Activated T-cell treated with anti-CD3 and anti-CD28 coated beads, Interleukin-2, amount 50 U/mL, for 4 hours (primary cell): ENCODE measurements at regions not wholly inside any gene's neighbourhood (a gene's known extent, or its start where the extent isn't known, plus 50 kb on each side); places are given as distances from the start of the nearest gene placed in this dataset.
A peak's percentile ranks its signal among the peaks of the same experiment; 100 is the strongest.
"Not testable (repeated sequence)": the region's sequence is repeated elsewhere in the genome, so short reads cannot be mapped to it uniquely, and the experiment has no call there.

ENCODE experiments used
- ATAC-seq, 2 donors: fragments of 200-7000 bp; cut with Tn5 transposase; one replicate each; pipeline ENCODE4 v1.10.0; 2021
- DNase-seq: peaks from one replicate; pipeline ENCODE4 v3.0.0-alpha.2; 2020
- H3K27me3 Mint-ChIP-seq: one replicate; pipeline ENCODE4 v1.8.0; 2021; ENCODE audit warnings: low read depth, mixed read lengths
- H3K36me3 Mint-ChIP-seq: one replicate; pipeline ENCODE4 v1.8.0; 2022; ENCODE audit warnings: mixed read lengths; ENCODE audit not compliant: insufficient read depth
- H3K4me1 Mint-ChIP-seq: one replicate; pipeline ENCODE4 v1.8.0; 2021; ENCODE audit warnings: low read depth, mixed read lengths
- H3K4me3 Mint-ChIP-seq: one replicate; pipeline ENCODE4 v1.8.0; 2021; ENCODE audit warnings: mild to moderate bottlenecking, moderate library complexity, mixed read lengths
- H3K9me3 Mint-ChIP-seq: one replicate; pipeline ENCODE4 v1.8.0; 2021; ENCODE audit warnings: mixed read lengths

DNA sequence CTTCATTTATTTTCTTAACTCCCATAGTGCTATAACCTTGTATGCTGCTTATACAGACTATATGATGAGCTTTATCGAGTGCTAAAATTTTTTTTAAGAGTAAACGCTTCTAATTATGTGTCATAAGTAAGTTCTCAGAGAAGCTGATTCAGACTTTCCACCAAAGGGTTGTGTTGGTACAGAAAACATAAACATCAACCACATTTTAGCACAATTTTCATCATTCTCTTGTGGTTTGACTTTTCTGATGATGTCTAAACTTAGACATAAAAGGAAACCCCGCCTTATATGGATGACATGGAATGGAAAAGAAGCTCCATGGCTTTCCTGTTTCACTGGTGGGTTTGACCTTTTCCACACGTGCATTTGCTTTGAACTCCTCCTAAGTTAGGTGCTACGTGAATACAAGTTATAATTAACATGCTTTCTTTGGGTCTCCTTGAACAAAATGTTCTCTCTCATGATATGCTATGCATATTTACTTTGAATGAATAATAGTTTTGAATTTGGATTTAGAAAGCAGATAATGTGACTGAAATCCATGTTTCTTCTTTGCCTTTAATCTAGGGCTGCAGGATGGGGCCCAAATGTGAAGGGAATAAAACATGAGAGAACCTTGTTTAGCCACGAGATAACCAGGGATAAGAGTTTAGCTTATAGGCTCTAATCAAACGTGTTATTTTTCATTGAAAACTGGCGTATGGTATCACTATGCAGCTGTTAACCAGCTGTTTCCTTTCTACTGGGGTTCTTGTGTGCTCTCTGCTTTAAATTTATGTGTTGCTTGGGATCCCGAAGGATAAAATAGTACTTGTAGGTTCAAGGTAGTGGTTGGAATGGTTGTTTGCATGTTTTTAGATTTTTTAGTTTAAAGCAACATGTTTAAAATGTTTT, 127.1 kb upstream of the AHI1 start:
- Mint-ChIP-seq H3K9me3 (no peaks in the 10 kb centered on the region), H3K27me3 (peaks cover 2% of the 10 kb centered on the region), H3K4me3 (peak overlapping the region; percentile 46), H3K4me1 (peaks cover 22% of the 10 kb centered on the region), H3K36me3 (no peaks in the 10 kb centered on the region)
- ATAC-seq, result peak; percentile 85 to 88
- DNase-seq, result no peak

DNA sequence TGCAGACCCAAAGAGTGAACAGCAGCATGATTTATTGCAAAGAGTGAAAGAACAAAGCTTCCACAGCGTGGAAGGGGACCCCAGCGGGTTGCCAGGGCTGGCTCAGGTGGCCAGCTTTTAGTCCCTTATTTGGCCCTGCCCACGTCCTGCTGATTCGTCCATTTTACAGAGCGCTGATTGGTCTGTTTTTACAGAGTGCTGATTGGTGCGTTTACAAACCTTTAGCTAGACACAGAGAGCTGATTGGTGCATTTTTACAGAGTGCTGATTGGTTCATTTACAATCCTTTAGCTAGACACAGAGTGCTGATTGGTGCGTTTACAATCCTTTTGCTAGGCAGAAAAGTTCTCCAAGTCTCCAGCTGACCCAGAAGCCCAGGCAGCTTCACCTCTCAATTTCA, 128.5 kb upstream of the AHI1 start:
- not testable (repeated sequence) for DNase-seq, H3K36me3 Mint-ChIP-seq, H3K27me3 Mint-ChIP-seq, ATAC-seq, H3K9me3 Mint-ChIP-seq, H3K4me3 Mint-ChIP-seq
- H3K4me1 Mint-ChIP-seq, result peaks cover 22% of the 10 kb centered on the region

GRCh38 chr6:135627092-135627715, 129.7 kb upstream of the AHI1 start:
- ATAC-seq, result no peak
- H3K27me3 Mint-ChIP-seq, result peaks cover 2% of the 10 kb centered on the region

GRCh38 chr6:135630789-135631376, 133.3 kb upstream of the AHI1 start:
- no peak overlapping the region for H3K4me3 Mint-ChIP-seq
- no peaks in the 10 kb centered on the region for H3K36me3 Mint-ChIP-seq
- H3K9me3 Mint-ChIP-seq, result no peaks in the 10 kb centered on the region
- ATAC-seq (peak; percentile 18 to 63), DNase-seq (no peak)
- H3K4me1 Mint-ChIP-seq, result no peaks in the 10 kb centered on the region
- no peaks in the 10 kb centered on the region for H3K27me3 Mint-ChIP-seq

More at GRCh38 chr6:135627092-135627715, 129.7 kb upstream of the AHI1 start:
- Mint-ChIP-seq H3K36me3 (no peaks in the 10 kb centered on the region), H3K9me3 (no peaks in the 10 kb centered on the region), H3K4me3 (no peak overlapping the region), H3K4me1 (peaks cover 22% of the 10 kb centered on the region)
- no peak for DNase-seq

- no peaks in the 10 kb centered on the region for H3K9me3 Mint-ChIP-seq
Observed at GRCh38 chr6:135631821-135632220, 134.3 kb upstream of the AHI1 start.

GRCh38 chr6:135633573-135633972, 136.0 kb upstream of the AHI1 start:
- no peak for ATAC-seq
- no peaks in the 10 kb centered on the region for H3K27me3 Mint-ChIP-seq
- H3K36me3 Mint-ChIP-seq, result no peaks in the 10 kb centered on the region
- peaks cover 2% of the 10 kb centered on the region for H3K4me1 Mint-ChIP-seq
- no peak for DNase-seq
- no peaks in the 10 kb centered on the region for H3K9me3 Mint-ChIP-seq
- H3K4me3 Mint-ChIP-seq, result no peak overlapping the region

More at GRCh38 chr6:135631821-135632220, 134.3 kb upstream of the AHI1 start:
- no peaks in the 10 kb centered on the region for H3K36me3 Mint-ChIP-seq
- H3K4me3 Mint-ChIP-seq, result no peak overlapping the region
- no peak for DNase-seq
- H3K4me1 Mint-ChIP-seq, result no peaks in the 10 kb centered on the region
- ATAC-seq, result no peak
- no peaks in the 10 kb centered on the region for H3K27me3 Mint-ChIP-seq

- ATAC-seq (no peak), DNase-seq (no peak)
- no peak overlapping the region for H3K4me3 Mint-ChIP-seq
- peaks cover 11% of the 10 kb centered on the region for H3K4me1 Mint-ChIP-seq
- H3K9me3 Mint-ChIP-seq, result no peaks in the 10 kb centered on the region
- no peaks in the 10 kb centered on the region for H3K36me3 Mint-ChIP-seq
- H3K27me3 Mint-ChIP-seq, result peaks cover 3% of the 10 kb centered on the region
Observed at GRCh38 chr6:135637701-135638100, 140.2 kb upstream of the AHI1 start.

- no peak for DNase-seq
- no peak overlapping the region for H3K4me3 Mint-ChIP-seq
- H3K27me3 Mint-ChIP-seq, result peaks cover 3% of the 10 kb centered on the region
- H3K36me3 Mint-ChIP-seq, result no peaks in the 10 kb centered on the region
- H3K4me1 Mint-ChIP-seq, result peaks cover 11% of the 10 kb centered on the region
- no peak for ATAC-seq
- no peaks in the 10 kb centered on the region for H3K9me3 Mint-ChIP-seq
Observed at GRCh38 chr6:135638108-135638507, 140.6 kb upstream of the AHI1 start.

DNA sequence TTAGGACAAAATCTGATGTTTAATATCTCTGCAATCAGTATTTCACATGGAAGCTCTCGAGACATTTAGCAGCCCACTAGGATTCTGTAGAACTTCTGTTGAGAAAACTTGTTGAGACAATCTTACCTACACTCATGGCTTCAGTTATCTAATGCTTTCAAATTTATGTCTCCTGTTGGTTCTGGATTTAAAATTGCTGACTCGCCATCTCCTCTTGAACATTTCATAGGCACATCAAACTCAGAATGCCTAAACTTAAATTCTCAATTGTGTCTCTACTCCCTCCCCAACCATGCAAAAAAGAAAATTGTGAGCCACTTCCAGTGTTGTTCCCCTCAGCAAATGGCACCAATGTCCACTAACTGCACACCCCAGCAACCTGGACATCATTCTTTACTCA, 142.5 kb upstream of the AHI1 start:
- peaks cover 4% of the 10 kb centered on the region for H3K27me3 Mint-ChIP-seq
- ATAC-seq (no peak), DNase-seq (no peak)
- H3K9me3 Mint-ChIP-seq, result no peaks in the 10 kb centered on the region
- H3K4me1 Mint-ChIP-seq, result peaks cover 17% of the 10 kb centered on the region
- H3K4me3 Mint-ChIP-seq, result no peak overlapping the region
- H3K36me3 Mint-ChIP-seq, result no peaks in the 10 kb centered on the region

GRCh38 chr6:135640449-135641111, 143.0 kb upstream of the AHI1 start:
- ATAC-seq, result peak; percentile 88 to 91
- Mint-ChIP-seq H3K36me3 (no peaks in the 10 kb centered on the region), H3K27me3 (peaks cover 4% of the 10 kb centered on the region), H3K4me3 (no peak overlapping the region), H3K4me1 (peaks cover 17% of the 10 kb centered on the region), H3K9me3 (no peaks in the 10 kb centered on the region)
- DNase-seq, result no peak

- peaks cover 4% of the 10 kb centered on the region for H3K27me3 Mint-ChIP-seq
- no peaks in the 10 kb centered on the region for H3K9me3 Mint-ChIP-seq
- no peaks in the 10 kb centered on the region for H3K36me3 Mint-ChIP-seq
- DNase-seq (no peak), ATAC-seq (no peak)
- H3K4me1 Mint-ChIP-seq, result peaks cover 23% of the 10 kb centered on the region
- no peak overlapping the region for H3K4me3 Mint-ChIP-seq
Observed at GRCh38 chr6:135642912-135643311, 145.4 kb upstream of the AHI1 start.

DNA sequence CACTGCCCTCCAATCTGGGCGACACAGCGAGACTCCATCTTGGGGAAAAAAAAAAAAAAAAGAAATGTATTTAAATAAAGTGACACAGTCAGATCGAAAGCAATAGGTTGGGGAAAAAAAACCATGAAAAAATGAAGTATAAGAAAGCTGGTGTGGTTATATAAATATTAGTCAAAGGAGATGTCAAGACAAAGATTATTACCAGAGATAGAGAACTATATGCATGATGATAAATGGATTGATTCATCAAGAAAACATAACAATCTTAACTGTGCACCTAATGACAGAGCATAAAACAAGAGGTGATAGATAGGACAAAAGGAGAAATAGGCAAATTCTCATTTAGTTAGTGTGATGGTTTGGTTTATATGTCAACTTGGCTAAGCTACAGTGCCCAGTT, 146.9 kb upstream of the AHI1 start:
- H3K27me3 Mint-ChIP-seq, result peaks cover 4% of the 10 kb centered on the region
- ATAC-seq (peak; percentile 19 to 27), DNase-seq (no peak)
- H3K9me3 Mint-ChIP-seq, result peaks cover 3% of the 10 kb centered on the region
- no peak overlapping the region for H3K4me3 Mint-ChIP-seq
- H3K36me3 Mint-ChIP-seq, result no peaks in the 10 kb centered on the region
- peaks cover 26% of the 10 kb centered on the region for H3K4me1 Mint-ChIP-seq

GRCh38 chr6:135647521-135647920, 150.0 kb upstream of the AHI1 start:
- Mint-ChIP-seq H3K9me3 (peaks cover 7% of the 10 kb centered on the region), H3K36me3 (no peaks in the 10 kb centered on the region), H3K4me3 (no peak overlapping the region), H3K27me3 (peaks cover 1% of the 10 kb centered on the region), H3K4me1 (peaks cover 24% of the 10 kb centered on the region)
- ATAC-seq (peak; percentile 88 to 92), DNase-seq (no peak)

DNA sequence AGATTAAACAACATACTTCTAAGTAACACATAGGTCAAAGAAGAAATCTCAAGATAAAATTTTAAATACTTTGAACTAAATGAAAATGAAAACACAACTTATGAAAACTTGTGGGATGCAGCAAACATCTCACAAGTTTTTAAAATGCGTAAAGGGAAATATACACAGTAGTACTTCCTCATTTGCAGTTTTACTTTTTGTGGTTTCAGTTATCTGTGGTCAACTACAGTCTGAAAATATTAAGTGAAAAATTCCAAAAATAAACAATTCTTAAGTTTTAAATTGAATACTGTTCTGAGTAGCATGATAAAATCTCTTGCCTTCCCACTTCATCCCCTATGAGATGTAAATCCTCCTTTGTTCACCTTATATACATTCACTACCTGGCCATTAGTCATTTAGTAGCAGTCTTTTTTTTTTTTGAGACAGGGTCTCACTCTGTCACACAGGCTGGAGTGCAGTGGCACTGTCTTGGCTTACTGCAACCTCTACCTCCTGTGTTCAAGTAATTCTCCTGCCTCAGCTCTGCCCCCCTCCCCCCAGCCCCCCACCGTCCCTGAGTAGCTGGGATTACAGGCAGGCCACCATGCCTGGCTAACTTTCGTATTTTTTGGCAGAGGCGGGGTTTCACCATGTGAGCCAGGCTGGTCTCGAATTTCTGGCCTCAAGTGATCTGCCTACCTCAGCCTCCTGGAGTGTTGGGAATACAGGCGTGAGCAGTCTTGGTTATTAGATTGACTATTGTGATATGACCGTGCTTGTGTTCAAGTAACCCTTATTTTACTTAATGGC, 154.6 kb upstream of the AHI1 start:
- Mint-ChIP-seq H3K9me3 (peaks cover 21% of the 10 kb centered on the region), H3K27me3 (no peaks in the 10 kb centered on the region), H3K4me3 (no peak overlapping the region), H3K4me1 (peaks cover 13% of the 10 kb centered on the region), H3K36me3 (no peaks in the 10 kb centered on the region)
- no peak for ATAC-seq
- no peak for DNase-seq
